ENCODE measurements at regions not wholly inside any gene's neighbourhood (a gene's known extent, or its start where the extent isn't known, plus 50 kb on each side); places are given as distances from the start of the nearest gene placed in this dataset.
"Not testable (repeated sequence)": the region's sequence is repeated elsewhere in the genome, so short reads cannot be mapped to it uniquely, and the experiment has no call there.

DNA sequence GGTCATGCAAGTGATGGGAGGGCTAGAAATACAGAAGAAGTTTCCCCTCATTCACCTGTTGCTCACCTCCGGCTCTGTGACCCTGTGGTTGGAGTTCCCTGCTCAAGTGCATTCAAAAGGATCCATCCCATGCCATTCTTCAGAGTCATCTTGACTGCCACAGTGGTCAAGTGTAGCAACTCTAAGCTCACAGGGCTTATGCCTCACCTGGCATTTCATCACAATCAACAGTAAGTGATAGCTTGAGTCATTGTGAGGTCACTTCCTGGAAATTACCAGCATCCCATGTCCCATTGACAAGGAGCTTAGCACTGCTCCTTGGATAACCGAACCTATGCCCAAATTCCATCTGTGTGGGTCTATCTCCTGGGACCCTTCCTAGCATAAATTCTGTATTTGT, 55.6 kb downstream of the OR4C45 start:
- H3K27me3 ChIP-seq (replicated peaks; ENCODE audit: insufficient read depth), result no peaks in the 10 kb centered on the region
- H2AFZ ChIP-seq, result no peak overlapping the region
- no peak for DNase-seq
- in situ Hi-C loops (cut with MboI), result no loop called here
- no peak overlapping the region for H3K9ac ChIP-seq
- no peaks in the 10 kb centered on the region for H3K79me2 ChIP-seq (ENCODE audit: insufficient read depth)
- TF ChIP-seq EZH2phosphoT487 (IDR thresholded peaks at IDR 0.05; ENCODE audit: insufficient read depth, low read depth) (no peak), EZH2 (IDR thresholded peaks at IDR 0.05; ENCODE audit: insufficient read depth, poor library complexity, severe bottlenecking) (no peak)
- no peak overlapping the region for H3K4me2 ChIP-seq (ENCODE audit: unreplicated experiment)
- no peak overlapping the region for H3K27ac ChIP-seq
- H3K36me3 ChIP-seq (ENCODE audit: low read depth), result no peaks in the 10 kb centered on the region
- H3K9me2 ChIP-seq (ENCODE audit: insufficient read depth), result no peaks in the 10 kb centered on the region
- H3K4me3 ChIP-seq, result no peak overlapping the region
- H3K4me1 ChIP-seq (ENCODE audit: insufficient read depth), result no peaks in the 10 kb centered on the region
- WGBS, 2 experiments (ENCODE audit: low coverage in 1 of 2, low lambda C conversion rate in 2 of 2, missing lambda C conversion rate in 2 of 2), result 25 to 30% methylated on average over 2 of the region's 2 CpGs
- H3F3A ChIP-seq (ENCODE audit: insufficient read depth), result no peaks in the 10 kb centered on the region
- H4K20me1 ChIP-seq (ENCODE audit: insufficient read depth), result no peaks in the 10 kb centered on the region
- H3K9me3 ChIP-seq (ENCODE audit: low read depth), result no peaks in the 10 kb centered on the region

DNA sequence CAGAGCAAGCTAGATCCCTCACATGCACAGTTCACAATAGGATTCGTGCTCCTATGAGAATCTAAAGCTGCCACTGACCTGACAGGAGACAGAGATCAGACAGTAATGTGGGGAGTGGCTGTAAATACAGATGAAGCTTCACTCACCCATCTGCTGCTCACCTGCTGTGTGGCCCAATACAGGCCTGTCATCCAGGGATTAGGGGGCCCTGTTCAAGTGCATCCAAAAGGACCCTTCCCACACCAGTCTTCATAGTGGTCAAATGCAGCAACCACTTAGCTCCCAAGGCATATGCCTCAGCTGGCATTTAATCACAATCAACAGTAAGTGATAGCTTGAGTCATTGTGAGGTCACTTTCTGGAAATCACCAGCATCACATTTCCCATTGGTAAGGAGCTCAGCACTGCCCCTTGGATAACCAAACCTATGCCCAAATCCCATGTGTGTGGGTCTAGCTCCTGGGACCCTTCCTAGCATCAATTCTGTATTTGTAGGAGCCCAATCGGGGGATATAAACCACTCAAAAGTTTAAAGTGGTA, 65.6 kb downstream of the OR4C45 start:
- H3K4me2 ChIP-seq (ENCODE audit: unreplicated experiment), result no peak overlapping the region
- no peak overlapping the region for H3K27ac ChIP-seq
- no peak overlapping the region for H3K9ac ChIP-seq
- DNase-seq, result no peak
- no peak overlapping the region for H2AFZ ChIP-seq
- no peaks in the 10 kb centered on the region for H3K9me3 ChIP-seq (ENCODE audit: low read depth)
- H3K36me3 ChIP-seq (ENCODE audit: low read depth), result no peaks in the 10 kb centered on the region
- 8 to 11% methylated on average over 2 of the region's 2 CpGs for WGBS, 2 experiments (ENCODE audit: low coverage in 1 of 2, low lambda C conversion rate in 2 of 2, missing lambda C conversion rate in 2 of 2)
- no peaks in the 10 kb centered on the region for H4K20me1 ChIP-seq (ENCODE audit: insufficient read depth)
- H3K27me3 ChIP-seq (replicated peaks; ENCODE audit: insufficient read depth), result no peaks in the 10 kb centered on the region
- no peaks in the 10 kb centered on the region for H3F3A ChIP-seq (ENCODE audit: insufficient read depth)
- no peaks in the 10 kb centered on the region for H3K9me2 ChIP-seq (ENCODE audit: insufficient read depth)
- H3K4me1 ChIP-seq (ENCODE audit: insufficient read depth), result no peaks in the 10 kb centered on the region
- no peak for TF ChIP-seq EZH2phosphoT487 (IDR thresholded peaks at IDR 0.05; ENCODE audit: insufficient read depth, low read depth)
- no peak for TF ChIP-seq EZH2 (IDR thresholded peaks at IDR 0.05; ENCODE audit: insufficient read depth, poor library complexity, severe bottlenecking)
- in situ Hi-C loops (cut with MboI), result no loop called here
- no peak overlapping the region for H3K4me3 ChIP-seq
- no peaks in the 10 kb centered on the region for H3K79me2 ChIP-seq (ENCODE audit: insufficient read depth)

DNA sequence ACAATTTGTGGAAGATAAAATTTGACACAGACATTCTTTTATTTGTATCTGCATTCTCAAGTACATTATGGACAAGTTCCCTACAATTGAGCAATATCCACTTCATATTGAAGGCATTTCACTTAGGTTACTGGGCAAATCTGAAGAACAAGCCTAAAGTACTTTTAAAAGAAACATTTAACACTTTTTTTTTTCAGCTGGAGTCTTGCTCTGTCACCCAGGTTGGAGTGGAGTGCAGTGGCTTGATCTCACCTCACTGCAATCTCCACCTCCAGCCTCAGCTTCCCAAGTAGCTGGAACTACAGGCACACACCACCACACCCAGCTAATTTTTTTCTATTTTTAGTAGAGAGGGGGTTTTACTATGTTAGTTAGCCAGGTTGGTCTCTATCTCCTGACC, 70.2 kb downstream of the OR4C45 start:
- no peak overlapping the region for H3K4me3 ChIP-seq
- no peaks in the 10 kb centered on the region for H3K27me3 ChIP-seq (replicated peaks; ENCODE audit: insufficient read depth)
- no peaks in the 10 kb centered on the region for H3K4me1 ChIP-seq (ENCODE audit: insufficient read depth)
- H3K27ac ChIP-seq, result no peak overlapping the region
- H3K79me2 ChIP-seq (ENCODE audit: insufficient read depth), result no peaks in the 10 kb centered on the region
- H4K20me1 ChIP-seq (ENCODE audit: insufficient read depth), result no peaks in the 10 kb centered on the region
- no peak for DNase-seq
- H3K9me2 ChIP-seq (ENCODE audit: insufficient read depth), result no peaks in the 10 kb centered on the region
- no peak for TF ChIP-seq EZH2phosphoT487 (IDR thresholded peaks at IDR 0.05; ENCODE audit: insufficient read depth, low read depth)
- TF ChIP-seq EZH2 (IDR thresholded peaks at IDR 0.05; ENCODE audit: insufficient read depth, poor library complexity, severe bottlenecking), result no peak
- H3F3A ChIP-seq (ENCODE audit: insufficient read depth), result no peaks in the 10 kb centered on the region
- in situ Hi-C loops (cut with MboI), result no loop called here
- H3K9ac ChIP-seq, result no peak overlapping the region
- H3K36me3 ChIP-seq (ENCODE audit: low read depth), result no peaks in the 10 kb centered on the region
- no peak overlapping the region for H2AFZ ChIP-seq
- H3K9me3 ChIP-seq (ENCODE audit: low read depth), result no peaks in the 10 kb centered on the region
- no peak overlapping the region for H3K4me2 ChIP-seq (ENCODE audit: unreplicated experiment)

DNA sequence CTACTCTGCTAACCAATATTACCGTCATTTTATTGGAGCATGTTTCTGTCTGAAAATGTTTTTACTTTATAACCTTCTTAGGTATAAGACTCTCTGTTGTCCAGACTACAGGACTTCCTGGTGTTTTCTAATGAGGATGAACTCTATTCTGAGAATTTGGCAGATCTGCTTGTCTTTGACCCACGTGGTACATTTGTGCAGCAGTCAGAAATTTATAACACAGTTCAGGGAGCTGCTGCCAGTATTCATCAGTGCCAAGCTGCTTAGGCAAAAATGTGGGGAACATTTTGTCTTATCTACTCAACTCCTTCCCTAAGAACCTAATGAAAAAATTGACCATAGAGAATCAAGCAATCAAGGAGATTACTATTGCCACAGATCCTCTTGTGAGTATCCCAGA, 108.0 kb downstream of the OR4C45 start:
- H3K27ac ChIP-seq; H3K4me1 ChIP-seq (ENCODE audit: insufficient read depth); H2AFZ ChIP-seq; H3K9ac ChIP-seq; in situ Hi-C loops (cut with MboI); H3F3A ChIP-seq (ENCODE audit: insufficient read depth); H3K27me3 ChIP-seq (replicated peaks; ENCODE audit: insufficient read depth); H3K36me3 ChIP-seq (ENCODE audit: low read depth); H3K4me3 ChIP-seq; DNase-seq; H3K79me2 ChIP-seq (ENCODE audit: insufficient read depth); H3K9me3 ChIP-seq (ENCODE audit: low read depth); H3K9me2 ChIP-seq (ENCODE audit: insufficient read depth); H4K20me1 ChIP-seq (ENCODE audit: insufficient read depth); H3K4me2 ChIP-seq (ENCODE audit: unreplicated experiment): not testable (repeated sequence)
- WGBS, 2 experiments (ENCODE audit: low coverage in 1 of 2, low lambda C conversion rate in 2 of 2, missing lambda C conversion rate in 2 of 2), result 3 to 16% methylated on average over 2 of the region's 2 CpGs

DNA sequence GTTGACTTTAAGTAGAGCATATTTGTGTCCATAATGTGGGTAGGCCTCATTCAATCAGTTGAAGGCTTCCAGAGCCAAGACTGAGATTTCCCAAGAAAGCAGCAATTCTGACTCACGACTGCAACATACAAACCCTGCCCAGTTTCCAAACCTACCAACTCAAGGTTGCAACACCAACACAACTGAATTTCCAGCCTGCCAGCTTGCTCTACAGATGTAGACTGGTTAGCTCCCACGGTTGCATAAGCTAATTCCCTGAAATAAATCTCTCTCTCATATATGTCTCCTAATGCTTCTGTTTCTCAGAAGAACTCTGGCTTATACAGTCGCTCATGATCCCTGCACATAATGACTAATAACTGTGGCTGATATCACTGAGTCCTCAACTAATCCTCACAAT, 113.6 kb downstream of the OR4C45 start:
- H3K9me3 ChIP-seq (ENCODE audit: low read depth); H3K27me3 ChIP-seq (replicated peaks; ENCODE audit: insufficient read depth); H3K4me2 ChIP-seq (ENCODE audit: unreplicated experiment); H3K4me1 ChIP-seq (ENCODE audit: insufficient read depth); H3K9ac ChIP-seq; H3K36me3 ChIP-seq (ENCODE audit: low read depth); H3K4me3 ChIP-seq; H4K20me1 ChIP-seq (ENCODE audit: insufficient read depth); H2AFZ ChIP-seq; H3F3A ChIP-seq (ENCODE audit: insufficient read depth); H3K27ac ChIP-seq; in situ Hi-C loops (cut with MboI); H3K9me2 ChIP-seq (ENCODE audit: insufficient read depth); DNase-seq; H3K79me2 ChIP-seq (ENCODE audit: insufficient read depth): not testable (repeated sequence)
- 14 to 29% methylated on average over 3 of the region's 3 CpGs for WGBS, 2 experiments (ENCODE audit: low coverage in 1 of 2, low lambda C conversion rate in 2 of 2, missing lambda C conversion rate in 2 of 2)

DNA sequence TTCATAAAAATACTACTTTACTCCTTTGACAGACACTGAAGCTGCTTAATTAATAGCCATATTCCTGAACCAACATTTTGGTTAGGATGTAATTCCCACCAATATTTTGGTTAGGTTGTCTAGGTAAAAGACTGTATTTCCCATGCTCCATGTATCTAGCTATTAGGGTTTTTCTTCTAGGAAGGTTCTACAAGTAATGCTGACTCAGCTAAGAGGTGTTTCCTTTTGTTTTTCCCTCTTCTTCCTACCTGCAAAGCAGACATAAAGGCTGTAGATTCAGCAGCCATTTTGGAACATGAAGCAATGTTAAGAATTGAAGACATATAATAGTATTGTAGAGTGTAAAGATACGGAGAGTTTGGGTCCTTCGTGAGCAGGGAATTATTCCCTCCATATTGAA, 115.3 kb downstream of the OR4C45 start:
- H3K36me3 ChIP-seq (ENCODE audit: low read depth); H3K4me3 ChIP-seq; H3K27me3 ChIP-seq (replicated peaks; ENCODE audit: insufficient read depth); H3F3A ChIP-seq (ENCODE audit: insufficient read depth); H3K9me2 ChIP-seq (ENCODE audit: insufficient read depth); H3K4me1 ChIP-seq (ENCODE audit: insufficient read depth); H3K4me2 ChIP-seq (ENCODE audit: unreplicated experiment); H3K9me3 ChIP-seq (ENCODE audit: low read depth); H3K9ac ChIP-seq; H4K20me1 ChIP-seq (ENCODE audit: insufficient read depth); H2AFZ ChIP-seq; in situ Hi-C loops (cut with MboI); DNase-seq; H3K79me2 ChIP-seq (ENCODE audit: insufficient read depth); H3K27ac ChIP-seq: not testable (repeated sequence)
- WGBS, 2 experiments (ENCODE audit: low coverage in 1 of 2, low lambda C conversion rate in 2 of 2, missing lambda C conversion rate in 2 of 2), result 35 to 37% methylated on average over 2 of the region's 2 CpGs

All from GM23248 (cell line).